Motor neuron (in vitro differentiated cells): ENCODE measurements at regions not wholly inside any gene's neighbourhood (a gene's known extent, or its start where the extent isn't known, plus 50 kb on each side); places are given as distances from the start of the nearest gene placed in this dataset.
A peak's percentile ranks its signal among the peaks of the same experiment; 100 is the strongest.

Source experiments
- ATAC-seq, 8 experiments: fragments of 200-7000 bp; cut with Tn5 transposase; replicated peaks in 6 of 8; 2 replicates each; pipeline ENCODE4 v1.8.0; 2021; ENCODE audit warnings: mild to moderate bottlenecking in 8 of 8, moderate library complexity in 8 of 8
- H3K27ac ChIP-seq, 2 donors: fragments of 250-450 bp; sonication (Bioruptor Pico); 2 replicates each; pipeline ENCODE4 v1.9.0; 2021; ENCODE audit warnings: antibody characterized with exemption in 2 of 2, mild to moderate bottlenecking in 2 of 2, moderate library complexity in 1 of 2
- H3K4me1 ChIP-seq, 2 donors: fragments of 250-450 bp; sonication (Bioruptor Pico); replicated peaks in 1 of 2; 2 replicates each; pipeline ENCODE4 v1.6.1; 2021; ENCODE audit warnings: antibody characterized with exemption in 2 of 2, mild to moderate bottlenecking in 2 of 2, moderate library complexity in 1 of 2
- H3K4me3 ChIP-seq, 5 donors: fragments of 250-450 bp; sonication (Bioruptor Pico); 2 replicates each; pipeline ENCODE4 v1.9.0; 2021; ENCODE audit warnings: antibody characterized with exemption in 5 of 5, mild to moderate bottlenecking in 5 of 5, moderate library complexity in 4 of 5
- whole genome bisulfite sequencing, 10 experiments: fragments of 450-650 bp; shearing (Covaris generic); methylation state at CpG; one replicate each; pipeline ENCODE4 v1.0.0; 2022; 5-methylcytosine and 5-hydroxymethylcytosine counted together
- in situ Hi-C, 9 experiments: fragments of 400-800 bp; cut with MboI; loops; one replicate each; pipeline ENCODE4 v1.15.0; 2021; ENCODE audit warnings: low sequenced_read_pairs in 9 of 9, low pct_unique_long_range_greater_than_20kb in 2 of 9; ENCODE audit not compliant: unreplicated experiment in 9 of 9

- Histone ChIP-seq H3K4me3 (no peak overlapping the region), H3K27ac (no peak overlapping the region), H3K4me1 (no peaks in the 10 kb centered on the region)
- WGBS, 10 experiments, result 0 to 83% (median 40%) methylated on average over 1 to 2 of the region's 2 CpGs; no CpG with 5 or more reads in 1 of the 10 experiments
- in situ Hi-C loops, result no loop called here
- no peak for ATAC-seq
Measured at GRCh38 chr10:8981277-8981676, 926.8 kb downstream of the GATA3 start.

GRCh38 chr10:8985651-8986050, 931.2 kb downstream of the GATA3 start:
- Histone ChIP-seq H3K27ac (no peak overlapping the region), H3K4me3 (no peak overlapping the region), H3K4me1 (peaks cover 0 to 4% of the 10 kb centered on the region in 2 donors)
- 20 to 100% (median 77%) methylated on average over 1 to 2 of the region's 2 CpGs; no CpG with 5 or more reads in 4 of the 10 experiments for WGBS, 10 experiments
- no peak for ATAC-seq
- in situ Hi-C loops, result no loop called here

DNA sequence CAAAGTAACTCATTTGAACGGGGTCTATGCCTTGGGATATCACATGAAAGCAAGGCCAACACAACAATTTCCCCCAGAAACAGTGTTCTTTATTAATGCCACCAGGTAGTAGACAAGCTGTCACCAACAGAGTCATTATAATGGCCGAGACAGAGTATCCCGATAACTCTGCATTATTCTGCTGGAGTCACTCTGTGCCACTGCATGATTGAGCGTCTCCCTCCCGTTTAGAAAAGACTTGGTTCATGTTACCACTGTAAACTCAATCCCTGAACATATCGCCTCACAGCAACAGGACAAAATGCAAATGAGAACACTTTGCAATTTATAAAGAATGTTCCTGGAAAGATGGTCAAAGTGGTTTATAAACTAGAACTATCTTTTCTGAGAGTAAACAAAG, 932.5 kb downstream of the GATA3 start:
- Histone ChIP-seq H3K27ac (no peak overlapping the region), H3K4me3 (no peak overlapping the region), H3K4me1 (peaks cover 0 to 4% of the 10 kb centered on the region in 2 donors)
- in situ Hi-C loops, result no loop called here
- ATAC-seq, result no peak
- WGBS, 10 experiments, result 15 to 83% (median 73%) methylated on average over 1 to 6 of the region's 6 CpGs; no CpG with 5 or more reads in 1 of the 10 experiments

DNA sequence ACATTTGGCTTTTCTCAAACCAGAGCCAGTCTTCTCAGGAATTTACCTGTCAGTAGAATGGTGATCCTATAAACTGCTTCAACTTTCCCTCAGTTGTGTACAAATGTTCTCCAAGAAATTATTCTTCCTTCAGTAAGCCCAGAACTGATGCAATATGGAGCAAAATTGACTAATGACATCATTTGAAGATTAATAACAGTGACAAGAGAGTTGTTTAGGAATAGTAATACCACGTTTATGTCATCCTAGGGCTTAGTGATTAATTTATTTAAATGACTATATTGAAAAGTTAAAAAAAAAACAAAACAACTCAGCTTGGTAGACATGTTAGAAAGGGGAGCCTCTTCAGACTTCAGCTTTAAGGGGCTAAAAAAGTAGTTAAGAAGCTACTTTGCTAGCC, 933.2 kb downstream of the GATA3 start:
- peak in 2 of 8 experiments; percentile 71 to 74 for ATAC-seq
- WGBS, 10 experiments, result 0 to 50% (median 0%) methylated on average over 1 of the region's 1 CpG; no CpG with 5 or more reads in 3 of the 10 experiments
- in situ Hi-C loops, result no loop called here
- Histone ChIP-seq H3K4me3 (no peak overlapping the region), H3K27ac (no peak overlapping the region), H3K4me1 (peaks cover 0 to 4% of the 10 kb centered on the region in 2 donors)

- H3K4me3 ChIP-seq, result no peak overlapping the region
- in situ Hi-C loops, result no loop called here
- H3K27ac ChIP-seq, result no peak overlapping the region
- no peak for ATAC-seq
- peaks cover 4 to 10% of the 10 kb centered on the region in 2 donors for H3K4me1 ChIP-seq
- WGBS, 10 experiments, result 0 to 93% (median 48%) methylated on average over 2 to 3 of the region's 3 CpGs
Measured at GRCh38 chr10:8990280-8990987, 935.9 kb downstream of the GATA3 start.

DNA sequence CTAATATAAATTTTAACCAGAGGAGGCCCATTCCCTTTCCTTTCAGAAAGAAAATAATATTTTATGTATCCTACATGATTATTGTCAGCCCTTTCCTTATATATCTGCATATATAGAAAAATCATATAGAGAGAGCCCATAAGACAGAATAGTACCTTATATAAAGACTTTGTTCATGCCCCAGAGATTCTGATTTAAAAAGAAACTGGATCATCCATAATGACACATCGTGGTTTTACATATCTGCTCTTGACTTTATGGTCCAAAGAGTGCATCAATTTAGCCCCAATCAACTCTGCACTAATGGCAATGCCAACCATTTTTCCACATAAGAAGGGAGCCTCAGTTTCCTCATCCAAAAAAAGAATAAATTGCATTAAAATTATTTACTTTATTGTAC, 937.5 kb downstream of the GATA3 start:
- Histone ChIP-seq H3K27ac (no peak overlapping the region), H3K4me3 (no peak overlapping the region), H3K4me1 (peaks cover 4 to 10% of the 10 kb centered on the region in 2 donors)
- no peak for ATAC-seq
- in situ Hi-C loops, result no loop called here
- 0 to 93% (median 63%) methylated on average over 1 of the region's 1 CpG; no CpG with 5 or more reads in 1 of the 10 experiments for WGBS, 10 experiments

- peak in 3 of 8 experiments; percentile 21 to 78 (median 53) for ATAC-seq
- Histone ChIP-seq H3K27ac (no peak overlapping the region), H3K4me3 (no peak overlapping the region), H3K4me1 (peaks cover 0 to 10% of the 10 kb centered on the region in 2 donors)
- 0 to 81% (median 51%) methylated on average over 1 to 8 of the region's 8 CpGs; no CpG with 5 or more reads in 1 of the 10 experiments for WGBS, 10 experiments
- in situ Hi-C loops, result no loop called here
Measured at GRCh38 chr10:8993864-8994263, 939.4 kb downstream of the GATA3 start.

GRCh38 chr10:8998751-8999150, 944.3 kb downstream of the GATA3 start:
- in situ Hi-C loops, result no loop called here
- Histone ChIP-seq H3K27ac (no peak overlapping the region), H3K4me3 (no peak overlapping the region), H3K4me1 (peaks cover 0 to 6% of the 10 kb centered on the region in 2 donors)
- ATAC-seq, result no peak

- no peak overlapping the region for H3K4me3 ChIP-seq
- ATAC-seq, result no peak
- H3K27ac ChIP-seq, result no peak overlapping the region
- 0 to 96% (median 82%) methylated on average over 2 to 4 of the region's 4 CpGs for WGBS, 10 experiments
- in situ Hi-C loops, result no loop called here
- H3K4me1 ChIP-seq, result no peaks in the 10 kb centered on the region
Measured at GRCh38 chr10:9003122-9003521, 948.6 kb downstream of the GATA3 start.

- no peak overlapping the region for H3K4me3 ChIP-seq
- no peak for ATAC-seq
- no peaks in the 10 kb centered on the region for H3K4me1 ChIP-seq
- H3K27ac ChIP-seq, result no peak overlapping the region
- WGBS, 10 experiments, result 60 to 100% (median 90%) methylated on average over 1 to 6 of the region's 6 CpGs; no CpG with 5 or more reads in 4 of the 10 experiments
- in situ Hi-C loops, result no loop called here
Measured at GRCh38 chr10:9004736-9005135, 950.2 kb downstream of the GATA3 start.

- Histone ChIP-seq H3K27ac (no peak overlapping the region), H3K4me3 (no peak overlapping the region), H3K4me1 (no peaks in the 10 kb centered on the region)
- ATAC-seq, result no peak
- in situ Hi-C loops, result no loop called here
- 4 to 93% (median 50%) methylated on average over 1 to 8 of the region's 9 CpGs; no CpG with 5 or more reads in 1 of the 10 experiments for WGBS, 10 experiments
Measured at GRCh38 chr10:9009505-9009904, 955.0 kb downstream of the GATA3 start.

- Histone ChIP-seq H3K4me1 (no peaks in the 10 kb centered on the region), H3K27ac (no peak overlapping the region), H3K4me3 (no peak overlapping the region)
- in situ Hi-C loops, result no loop called here
- no peak for ATAC-seq
- 0 to 33% (median 10%) methylated on average over 1 of the region's 1 CpG; no CpG with 5 or more reads in 4 of the 10 experiments for WGBS, 10 experiments
Measured at GRCh38 chr10:9010093-9010492, 955.6 kb downstream of the GATA3 start.

DNA sequence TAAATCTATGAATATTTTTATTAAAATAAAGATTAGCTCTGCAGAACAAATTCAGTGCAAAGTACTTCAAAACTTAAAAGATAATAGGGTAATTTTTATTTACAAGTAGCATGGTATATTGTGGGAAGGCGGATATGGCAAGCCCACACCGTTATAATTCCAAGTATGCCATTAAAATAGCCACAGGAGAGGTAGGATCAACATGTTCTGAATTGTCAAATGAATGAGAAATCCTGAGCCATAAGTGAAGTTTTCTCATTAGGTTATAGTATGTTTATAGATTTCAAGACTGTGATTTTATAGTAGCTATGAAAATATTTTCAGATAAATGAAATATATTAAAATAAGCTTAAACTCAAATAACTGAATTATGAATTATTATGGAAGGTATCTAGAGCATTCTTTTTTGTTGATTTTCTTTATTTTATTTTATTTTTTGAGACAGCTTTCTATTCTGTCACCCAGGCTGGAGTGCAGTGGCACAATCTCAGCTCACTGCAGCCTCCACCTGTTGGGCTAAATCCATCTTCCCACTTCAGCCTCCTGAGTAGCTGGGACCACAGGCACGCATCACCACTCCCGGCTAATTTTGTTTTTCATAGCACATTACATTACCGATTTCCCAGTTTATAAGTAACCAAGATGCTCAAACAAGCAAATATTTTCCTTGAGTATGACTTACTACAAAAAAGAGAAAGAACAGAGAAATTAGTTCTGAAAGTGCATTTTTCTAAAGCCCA, 956.6 kb downstream of the GATA3 start:
- in situ Hi-C loops, result no loop called here
- Histone ChIP-seq H3K27ac (no peak overlapping the region), H3K4me1 (no peaks in the 10 kb centered on the region), H3K4me3 (no peak overlapping the region)
- no peak for ATAC-seq
- 0 to 100% (median 70%) methylated on average over 2 to 5 of the region's 5 CpGs for WGBS, 10 experiments
